Left colon (tissue), 2 donors: ENCODE measurements at regions not wholly inside any gene's neighbourhood (a gene's known extent, or its start where the extent isn't known, plus 50 kb on each side); places are given as distances from the start of the nearest gene placed in this dataset.
"Not testable (repeated sequence)": the region's sequence is repeated elsewhere in the genome, so short reads cannot be mapped to it uniquely, and the experiment has no call there.

Experiments
- ATAC-seq: fragments of 200-7000 bp; cut with Tn5 transposase; one replicate; pipeline ENCODE4 v1.9.1; 2020; ENCODE audit warnings: mild to moderate bottlenecking, moderate library complexity
- DNase-seq, 2 donors: peaks; one replicate each; pipeline ENCODE4 v3.0.0-alpha.2; 2020
- intact Hi-C, 2 donors: fragments of 100-400 bp; cut with DNase I in 1 of 2; cut with micrococcal nuclease in 1 of 2; formaldehyde crosslinking; loops; one replicate each; pipeline versions ENCODE4 v1.11.2 to v1.14.0; 2022; cut with DNase I, micrococcal nuclease
- donor health status: DM: no; HTN: no; CAD: no.
- donor health status: DM: yes; HTN: yes; CAD: no.

GRCh38 chr1:182331387-182331786, 60.2 kb downstream of the GLUL start:
- ATAC-seq (no peak), DNase-seq (no peak)
- intact Hi-C loops: no loop called here

- intact Hi-C loops: no loop called here
- DNase-seq (peak in 1 of 2 donors; percentile 24), ATAC-seq (peak; percentile 34)
Observed at GRCh38 chr1:182330303-182330702, 61.3 kb downstream of the GLUL start.

- intact Hi-C loops: no loop called here
- no peak for DNase-seq
- ATAC-seq: no peak
Observed at GRCh38 chr1:182329471-182329870, 62.1 kb downstream of the GLUL start.

- intact Hi-C loops: no loop called here
- ATAC-seq: no peak
- no peak for DNase-seq
Observed at GRCh38 chr1:182328591-182328990, 63.0 kb downstream of the GLUL start.

GRCh38 chr1:182325339-182325738, 66.3 kb downstream of the GLUL start:
- DNase-seq (no peak), ATAC-seq (no peak)
- intact Hi-C loops: no loop called here

GRCh38 chr1:182321532-182321931, 70.1 kb downstream of the GLUL start:
- ATAC-seq, DNase-seq, intact Hi-C loops: not testable (repeated sequence)

- peak; percentile 66 for ATAC-seq
- intact Hi-C loops: no loop called here
- no peak for DNase-seq
Observed at GRCh38 chr1:182317611-182318161, 73.9 kb downstream of the GLUL start.

- ATAC-seq, intact Hi-C loops, DNase-seq: not testable (repeated sequence)
Observed at GRCh38 chr1:182316454-182316853, 75.1 kb downstream of the GLUL start.

GRCh38 chr1:182315167-182315556, 76.4 kb downstream of the GLUL start:
- peak; percentile 91 for ATAC-seq
- intact Hi-C loops: no loop called here

GRCh38 chr1:182309631-182310351, 81.8 kb downstream of the GLUL start:
- intact Hi-C loops: no loop called here
- DNase-seq: peak in 1 of 2 donors; percentile 35
- ATAC-seq: peak; percentile 74

More at GRCh38 chr1:182315167-182315556, 76.4 kb downstream of the GLUL start:
- peak; percentile 52 to 82 for DNase-seq

- intact Hi-C loops: no loop called here
- ATAC-seq (no peak), DNase-seq (no peak)
Observed at GRCh38 chr1:182308826-182309225, 82.8 kb downstream of the GLUL start.

- ATAC-seq, DNase-seq, intact Hi-C loops: not testable (repeated sequence)
Observed at GRCh38 chr1:182307486-182307885, 84.1 kb downstream of the GLUL start.

GRCh38 chr1:182305861-182306260, 85.7 kb downstream of the GLUL start:
- intact Hi-C loops: no loop called here
- DNase-seq: no peak
- ATAC-seq: no peak

GRCh38 chr1:182304627-182305026, 87.0 kb downstream of the GLUL start:
- ATAC-seq (no peak), DNase-seq (no peak)
- intact Hi-C loops: no loop called here

GRCh38 chr1:182304218-182304617, 87.4 kb downstream of the GLUL start:
- DNase-seq: no peak
- ATAC-seq: no peak
- intact Hi-C loops: no loop called here

GRCh38 chr1:182303778-182304177, 87.8 kb downstream of the GLUL start:
- ATAC-seq: no peak
- DNase-seq: no peak
- intact Hi-C loops: no loop called here

GRCh38 chr1:182301467-182302198, 90.0 kb downstream of the GLUL start:
- peak; percentile 88 for ATAC-seq
- intact Hi-C loops: no loop called here
- peak; percentile 37 to 73 for DNase-seq

GRCh38 chr1:182301026-182301436, 90.6 kb downstream of the GLUL start:
- DNase-seq (no peak), ATAC-seq (peak; percentile 15)
- intact Hi-C loops: no loop called here

- intact Hi-C loops: loop anchor here in 1 of 2 donors (10.0 kb wide), 1 partner anchor 155 kb away; no protein-coding TSS in a partner anchor
- DNase-seq (peak; percentile 60 to 82), ATAC-seq (peak; percentile 76)
Observed at GRCh38 chr1:182299728-182300616, 91.6 kb downstream of the GLUL start.
